GM12872 (cell line): ENCODE measurements at regions not wholly inside any gene's neighbourhood (a gene's known extent, or its start where the extent isn't known, plus 50 kb on each side); places are given as distances from the start of the nearest gene placed in this dataset.

Source experiments
- TF ChIP-seq, protein P1 (sequence below): IDR thresholded peaks from 3 replicates; pipeline ENCODE4 v1.5.1; 2011; ENCODE audit warnings: low read depth, mild to moderate bottlenecking, low read length, moderate library complexity; ENCODE audit not compliant: insufficient read depth

- TF ChIP-seq, protein P1, sequence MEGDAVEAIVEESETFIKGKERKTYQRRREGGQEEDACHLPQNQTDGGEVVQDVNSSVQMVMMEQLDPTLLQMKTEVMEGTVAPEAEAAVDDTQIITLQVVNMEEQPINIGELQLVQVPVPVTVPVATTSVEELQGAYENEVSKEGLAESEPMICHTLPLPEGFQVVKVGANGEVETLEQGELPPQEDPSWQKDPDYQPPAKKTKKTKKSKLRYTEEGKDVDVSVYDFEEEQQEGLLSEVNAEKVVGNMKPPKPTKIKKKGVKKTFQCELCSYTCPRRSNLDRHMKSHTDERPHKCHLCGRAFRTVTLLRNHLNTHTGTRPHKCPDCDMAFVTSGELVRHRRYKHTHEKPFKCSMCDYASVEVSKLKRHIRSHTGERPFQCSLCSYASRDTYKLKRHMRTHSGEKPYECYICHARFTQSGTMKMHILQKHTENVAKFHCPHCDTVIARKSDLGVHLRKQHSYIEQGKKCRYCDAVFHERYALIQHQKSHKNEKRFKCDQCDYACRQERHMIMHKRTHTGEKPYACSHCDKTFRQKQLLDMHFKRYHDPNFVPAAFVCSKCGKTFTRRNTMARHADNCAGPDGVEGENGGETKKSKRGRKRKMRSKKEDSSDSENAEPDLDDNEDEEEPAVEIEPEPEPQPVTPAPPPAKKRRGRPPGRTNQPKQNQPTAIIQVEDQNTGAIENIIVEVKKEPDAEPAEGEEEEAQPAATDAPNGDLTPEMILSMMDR = no peak
These were observed 60.5 kb upstream of the SIPA1L2 start for GRCh38 chr1:232690285-232690935.

DNA sequence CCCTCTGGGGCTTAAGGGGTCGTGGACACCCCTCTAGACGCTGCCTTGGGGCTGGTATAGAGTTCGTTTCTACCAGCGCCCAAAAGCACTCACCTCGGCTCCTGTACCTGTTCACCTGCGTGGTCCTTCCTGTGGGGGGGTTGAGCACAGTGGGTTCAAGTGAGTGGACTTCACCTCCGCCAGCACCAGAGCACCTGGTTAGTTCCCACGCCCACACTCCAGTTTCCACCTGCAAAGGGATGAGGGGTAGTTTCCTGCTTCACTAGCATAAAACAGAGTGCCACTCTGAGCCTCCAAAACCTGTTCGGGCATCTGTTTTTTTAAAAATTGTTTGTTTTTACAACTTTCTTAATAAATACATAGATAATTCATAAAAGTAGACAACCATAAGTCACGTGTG is 64.5 kb upstream of the SIPA1L2 start:
- TF ChIP-seq, protein P1 = no peak

- TF ChIP-seq, protein P1 = no peak
These were observed 65.9 kb upstream of the SIPA1L2 start for GRCh38 chr1:232695621-232696385.

DNA sequence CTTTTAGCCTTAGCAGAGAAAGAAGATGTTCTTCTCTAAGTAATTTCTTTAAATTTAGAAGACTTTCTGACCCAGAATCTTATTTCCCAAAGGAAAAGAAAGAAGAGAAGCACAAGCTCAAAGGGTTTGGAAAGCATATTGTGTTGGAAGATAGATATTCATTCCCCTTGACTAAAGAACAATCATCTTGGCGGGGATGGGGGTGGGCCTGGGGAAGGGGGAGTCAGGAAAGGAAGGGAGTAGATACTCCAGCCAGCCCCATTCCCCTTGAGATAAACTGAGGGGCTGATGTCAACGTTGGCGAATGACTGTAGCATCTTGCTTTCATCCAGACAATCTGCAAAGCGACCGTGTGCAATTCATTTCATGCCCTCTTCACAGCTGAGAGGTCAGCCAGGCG is 66.5 kb upstream of the SIPA1L2 start:
- TF ChIP-seq, protein P1 = no peak

DNA sequence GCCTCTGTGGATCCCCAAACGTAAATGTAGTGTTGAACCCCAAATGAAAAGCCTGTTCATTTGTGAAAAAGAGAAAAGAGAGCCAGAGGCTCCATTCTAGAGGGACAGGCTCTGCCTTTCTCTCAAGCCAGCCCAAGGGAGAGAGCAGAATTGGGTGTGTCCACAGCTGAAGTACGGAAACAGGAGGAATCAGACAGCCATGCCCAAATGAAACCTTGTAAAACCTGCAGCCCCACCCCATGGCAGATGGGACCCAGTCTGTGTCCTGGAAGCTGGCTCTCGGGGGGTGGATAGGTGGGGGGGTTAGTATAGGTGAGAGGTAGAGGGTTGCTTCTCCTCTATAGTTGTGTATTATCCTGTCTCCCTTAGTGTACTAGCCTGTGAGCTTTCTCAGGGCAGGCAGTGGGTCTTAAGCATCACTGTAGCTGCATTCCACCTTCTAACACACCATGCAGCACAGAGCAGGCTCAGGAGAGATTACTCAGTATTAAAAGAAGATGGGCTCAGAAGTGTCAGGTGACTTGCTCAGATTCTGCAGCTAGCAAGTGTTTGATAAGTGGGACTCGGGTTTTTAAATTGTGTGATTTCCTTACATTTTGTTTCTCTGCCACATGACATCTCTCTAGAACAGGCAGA is 67.4 kb upstream of the SIPA1L2 start:
- TF ChIP-seq, protein P1 = no peak

DNA sequence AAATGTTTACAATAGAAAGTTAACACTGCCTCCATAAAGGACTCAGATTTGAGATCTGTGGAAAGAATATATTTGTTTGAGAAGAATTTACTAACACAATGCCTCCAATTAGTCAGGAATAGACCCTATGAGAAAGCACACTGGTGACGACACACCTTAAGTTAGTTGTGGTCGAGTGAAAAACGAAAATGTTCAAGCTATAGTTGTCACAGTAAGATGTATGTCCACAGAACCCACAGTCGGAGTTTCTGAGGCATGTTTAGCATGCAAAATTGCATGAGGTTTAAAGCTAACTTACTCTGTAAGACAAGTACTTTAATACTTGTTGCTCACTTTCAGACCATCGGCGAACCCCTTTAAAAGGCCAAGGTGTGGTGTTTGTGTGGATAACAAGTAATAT is 69.9 kb upstream of the SIPA1L2 start:
- TF ChIP-seq, protein P1 = no peak

- TF ChIP-seq, protein P1 = no peak
These were observed 73.0 kb upstream of the SIPA1L2 start for GRCh38 chr1:232702911-232703310.
